Esophagus mucosa (tissue), 1 donor: ENCODE measurements at regions not wholly inside any gene's neighbourhood (a gene's known extent, or its start where the extent isn't known, plus 50 kb on each side); places are given as distances from the start of the nearest gene placed in this dataset.
"Not testable (repeated sequence)": the region's sequence is repeated elsewhere in the genome, so short reads cannot be mapped to it uniquely, and the experiment has no call there.

ENCODE experiments used
- ATAC-seq: fragments of 200-7000 bp; cut with Tn5 transposase; one replicate; pipeline ENCODE4 v1.9.1; 2020
- donor health status: DM: yes; HTN: yes; CAD: no.

GRCh38 chr5:82748688-82749460 is 328.3 kb downstream of the TMEM167A start:
- no peak for ATAC-seq

- ATAC-seq, result no peak
Observed at GRCh38 chr5:82747986-82748385, 329.2 kb downstream of the TMEM167A start.

GRCh38 chr5:82745016-82745415 is 332.2 kb downstream of the TMEM167A start:
- no peak for ATAC-seq

- ATAC-seq, result no peak
Observed at GRCh38 chr5:82738681-82739269, 338.4 kb downstream of the TMEM167A start.

- ATAC-seq, result no peak
Observed at GRCh38 chr5:82735160-82735789, 341.9 kb downstream of the TMEM167A start.

- no peak for ATAC-seq
Observed at GRCh38 chr5:82734347-82734746, 342.8 kb downstream of the TMEM167A start.

GRCh38 chr5:82730913-82731312 is 346.3 kb downstream of the TMEM167A start:
- ATAC-seq, result no peak

- no peak for ATAC-seq
Observed at GRCh38 chr5:82728926-82729702, 348.1 kb downstream of the TMEM167A start.

- ATAC-seq, result no peak
Observed at GRCh38 chr5:82723168-82723567, 354.0 kb downstream of the TMEM167A start.

- no peak for ATAC-seq
Observed at GRCh38 chr5:82721087-82721410, 356.1 kb downstream of the TMEM167A start.

GRCh38 chr5:82720213-82721086 is 356.7 kb downstream of the TMEM167A start:
- no peak for ATAC-seq

GRCh38 chr5:82719368-82719767 is 357.8 kb downstream of the TMEM167A start:
- no peak for ATAC-seq

- ATAC-seq, result no peak
Observed at GRCh38 chr5:82717738-82718137, 359.5 kb downstream of the TMEM167A start.

GRCh38 chr5:82714732-82715131 is 362.5 kb downstream of the TMEM167A start:
- ATAC-seq, result not testable (repeated sequence)

- ATAC-seq, result no peak
Observed at GRCh38 chr5:82713811-82714210, 363.4 kb downstream of the TMEM167A start.

- ATAC-seq, result no peak
Observed at GRCh38 chr5:82707741-82708140, 369.5 kb downstream of the TMEM167A start.

- no peak for ATAC-seq
Observed at GRCh38 chr5:82704381-82704780, 372.8 kb downstream of the TMEM167A start.

- no peak for ATAC-seq
Observed at GRCh38 chr5:82702046-82702445, 375.1 kb downstream of the TMEM167A start.

- no peak for ATAC-seq
Observed at GRCh38 chr5:82699737-82700136, 377.5 kb downstream of the TMEM167A start.

- no peak for ATAC-seq
Observed at GRCh38 chr5:82698026-82698425, 379.2 kb downstream of the TMEM167A start.

- ATAC-seq, result no peak
Observed at GRCh38 chr5:82694711-82695285, 382.4 kb downstream of the TMEM167A start.

- ATAC-seq, result no peak
Observed at GRCh38 chr5:82692826-82693225, 384.4 kb downstream of the TMEM167A start.
